Left lung (tissue), 4 donors: ENCODE measurements at regions not wholly inside any gene's neighbourhood (a gene's known extent, or its start where the extent isn't known, plus 50 kb on each side); places are given as distances from the start of the nearest gene placed in this dataset.

Experiments used
- ATAC-seq: fragments of 200-7000 bp; cut with Tn5 transposase; one replicate; pipeline ENCODE4 v1.9.1; 2020; ENCODE audit warnings: moderate library complexity
- DNase-seq, 4 donors: peaks; one replicate each; pipeline ENCODE4 v3.0.0-alpha.2; 2013 to 2020
- H3K27ac ChIP-seq, 2 donors: fragments of 200-600 bp; sonication (generic) in 1 of 2; one replicate each; pipeline versions ENCODE4 v1.5.0 to v1.8.0; 2020 to 2021
- H3K27me3 ChIP-seq, 2 donors: fragments of 200-600 bp; sonication (generic) in 1 of 2; one replicate each; pipeline versions ENCODE4 v1.5.0 to v1.8.0; 2020 to 2021
- H3K36me3 ChIP-seq, 2 donors: fragments of 200-600 bp; sonication (generic) in 1 of 2; one replicate each; pipeline versions ENCODE4 v1.5.0 to v1.8.0; 2020 to 2021
- H3K4me1 ChIP-seq, 2 donors: fragments of 200-600 bp; one replicate each; pipeline ENCODE4 v1.8.0; 2021
- H3K4me3 ChIP-seq, 2 donors: fragments of 200-600 bp; sonication (generic) in 1 of 2; one replicate each; pipeline versions ENCODE4 v1.5.0 to v1.8.0; 2020 to 2021; ENCODE audit warnings: mild to moderate bottlenecking in 1 of 2
- H3K9me3 ChIP-seq, 2 donors: fragments of 200-600 bp; sonication (generic) in 1 of 2; one replicate each; pipeline versions ENCODE4 v1.5.0 to v1.8.0; 2020 to 2021
- CTCF ChIP-seq, 2 donors: fragments of 200-600 bp; sonication (generic) in 1 of 2; IDR thresholded peaks; one replicate each; pipeline versions ENCODE4 v1.5.0 to v1.8.0; 2021; ENCODE audit warnings: antibody characterized with exemption in 2 of 2
- intact Hi-C, 2 donors: fragments of 100-400 bp; cut with DNase I; formaldehyde crosslinking; loops; one replicate each; pipeline versions ENCODE4 v1.11.2 to v1.14.2; 2022
- donor health status: DM: no; HTN: yes; CAD: no.
- donor health status: DM: no; HTN: no; CAD: no.

- H3K27me3 ChIP-seq, result no peaks in the 10 kb centered on the region
- H3K9me3 ChIP-seq, result peaks cover 0 to 12% of the 10 kb centered on the region in 2 donors
- no peak for ATAC-seq
- no peak for DNase-seq
- H3K4me1 ChIP-seq, result no peaks in the 10 kb centered on the region
- no peak for TF ChIP-seq CTCF (IDR thresholded peaks at IDR 0.05)
- no peak overlapping the region for H3K27ac ChIP-seq
- no peak overlapping the region for H3K4me3 ChIP-seq
- intact Hi-C loops, result no loop called here
- no peaks in the 10 kb centered on the region for H3K36me3 ChIP-seq
These were observed 483.1 kb upstream of the CNTNAP2 start for GRCh38 chr7:145633513-145633912.

GRCh38 chr7:145624618-145625017 lies 492.0 kb upstream of the CNTNAP2 start:
- no peak overlapping the region for H3K4me3 ChIP-seq
- no peaks in the 10 kb centered on the region for H3K9me3 ChIP-seq
- no peaks in the 10 kb centered on the region for H3K4me1 ChIP-seq
- H3K36me3 ChIP-seq, result no peaks in the 10 kb centered on the region
- DNase-seq, result no peak
- ATAC-seq, result no peak
- H3K27ac ChIP-seq, result no peak overlapping the region
- intact Hi-C loops, result no loop called here
- H3K27me3 ChIP-seq, result no peaks in the 10 kb centered on the region
- no peak for TF ChIP-seq CTCF (IDR thresholded peaks at IDR 0.05)

- Histone ChIP-seq H3K9me3 (peaks cover 0 to 49% of the 10 kb centered on the region in 2 donors), H3K27ac (no peak overlapping the region), H3K4me1 (no peaks in the 10 kb centered on the region), H3K27me3 (no peaks in the 10 kb centered on the region), H3K4me3 (no peak overlapping the region), H3K36me3 (no peaks in the 10 kb centered on the region)
- TF ChIP-seq CTCF (IDR thresholded peaks at IDR 0.05), result no peak
- DNase-seq (no peak), ATAC-seq (no peak)
- intact Hi-C loops, result no loop called here
These were observed 510.6 kb upstream of the CNTNAP2 start for GRCh38 chr7:145605963-145606362.

- no peaks in the 10 kb centered on the region for H3K36me3 ChIP-seq
- H3K4me3 ChIP-seq, result no peak overlapping the region
- H3K27ac ChIP-seq, result no peak overlapping the region
- no peaks in the 10 kb centered on the region for H3K27me3 ChIP-seq
- peaks cover 0 to 26% of the 10 kb centered on the region in 2 donors for H3K9me3 ChIP-seq
- H3K4me1 ChIP-seq, result no peaks in the 10 kb centered on the region
- TF ChIP-seq CTCF (IDR thresholded peaks at IDR 0.05), result no peak
- no peak for ATAC-seq
- intact Hi-C loops, result no loop called here
- DNase-seq, result no peak
These were observed 517.2 kb upstream of the CNTNAP2 start for GRCh38 chr7:145599376-145599775.

GRCh38 chr7:145584401-145584800 lies 532.2 kb upstream of the CNTNAP2 start:
- H3K36me3 ChIP-seq, result no peaks in the 10 kb centered on the region
- TF ChIP-seq CTCF (IDR thresholded peaks at IDR 0.05), result no peak

More at GRCh38 chr7:145584401-145584800, 532.2 kb upstream of the CNTNAP2 start:
- intact Hi-C loops, result no loop called here
- Histone ChIP-seq H3K27ac (no peak overlapping the region), H3K4me1 (no peaks in the 10 kb centered on the region), H3K4me3 (no peak overlapping the region), H3K9me3 (peaks cover 0 to 5% of the 10 kb centered on the region in 2 donors), H3K27me3 (no peaks in the 10 kb centered on the region)
- ATAC-seq (no peak), DNase-seq (no peak)
